HS-5 (cell line): ENCODE measurements at regions not wholly inside any gene's neighbourhood (a gene's known extent, or its start where the extent isn't known, plus 50 kb on each side); places are given as distances from the start of the nearest gene placed in this dataset.

Experiments
- DNase-seq: peaks from one replicate; pipeline ENCODE4 v3.0.0-alpha.2; 2012; ENCODE audit warnings: low read depth

- no peak for DNase-seq
These were observed 88.8 kb upstream of the CALM2 start for GRCh38 chr2:47265158-47265557.

- DNase-seq, result no peak
These were observed 88.4 kb upstream of the CALM2 start for GRCh38 chr2:47264686-47265085.

- no peak for DNase-seq
These were observed 87.8 kb upstream of the CALM2 start for GRCh38 chr2:47264143-47264542.

- no peak for DNase-seq
These were observed 86.3 kb upstream of the CALM2 start for GRCh38 chr2:47262657-47263056.

GRCh38 chr2:47260971-47261370 is 84.7 kb upstream of the CALM2 start:
- DNase-seq, result no peak

GRCh38 chr2:47259829-47260228 is 83.5 kb upstream of the CALM2 start:
- DNase-seq, result no peak

GRCh38 chr2:47257946-47258348 is 81.6 kb upstream of the CALM2 start:
- DNase-seq, result no peak

- DNase-seq, result no peak
These were observed 80.2 kb upstream of the CALM2 start for GRCh38 chr2:47256416-47257087.

GRCh38 chr2:47255794-47256193 is 79.5 kb upstream of the CALM2 start:
- no peak for DNase-seq

- no peak for DNase-seq
These were observed 78.2 kb upstream of the CALM2 start for GRCh38 chr2:47254464-47254863.

GRCh38 chr2:47253447-47253846 is 77.1 kb upstream of the CALM2 start:
- no peak for DNase-seq

- DNase-seq, result no peak
These were observed 75.0 kb upstream of the CALM2 start for GRCh38 chr2:47251404-47251675.

- DNase-seq, result no peak
These were observed 74.5 kb upstream of the CALM2 start for GRCh38 chr2:47250586-47251403.

GRCh38 chr2:47249931-47250330 is 73.6 kb upstream of the CALM2 start:
- DNase-seq, result no peak

GRCh38 chr2:47249157-47249900 is 73.0 kb upstream of the CALM2 start:
- DNase-seq, result no peak

GRCh38 chr2:47243596-47244323 is 67.4 kb upstream of the CALM2 start:
- no peak for DNase-seq

GRCh38 chr2:47241715-47242114 is 65.4 kb upstream of the CALM2 start:
- no peak for DNase-seq

GRCh38 chr2:47239119-47239969 is 63.0 kb upstream of the CALM2 start:
- DNase-seq, result no peak

GRCh38 chr2:47238638-47239037 is 62.3 kb upstream of the CALM2 start:
- DNase-seq, result no peak

GRCh38 chr2:47237375-47238334 is 61.3 kb upstream of the CALM2 start:
- no peak for DNase-seq
